Fibroblast of lung (primary cell): ENCODE measurements at regions not wholly inside any gene's neighbourhood (a gene's known extent, or its start where the extent isn't known, plus 50 kb on each side); places are given as distances from the start of the nearest gene placed in this dataset.

Experiments
- DNase-seq, 2 donors: peaks; one replicate each; pipeline versions ENCODE4 v3.0.0 to v3.0.0-alpha.2; 2010; ENCODE audit warnings: low read depth in 2 of 2
- H2AFZ ChIP-seq: 2 replicates; pipeline ENCODE4 v1.5.1; 2012; ENCODE audit warnings: low read length, control low read depth, inconsistent platforms
- H3K27ac ChIP-seq: 2 replicates; pipeline ENCODE4 v1.5.1; 2011; ENCODE audit warnings: low read length, control low read depth; ENCODE audit not compliant: insufficient read depth
- H3K27me3 ChIP-seq: 2 replicates; pipeline ENCODE4 v1.5.1; 2011; ENCODE audit warnings: mild to moderate bottlenecking, low read length; ENCODE audit not compliant: control insufficient read depth, insufficient read depth
- H3K36me3 ChIP-seq: 2 replicates; pipeline ENCODE4 v1.5.1; 2011; ENCODE audit warnings: low read length; ENCODE audit not compliant: control insufficient read depth, insufficient read depth
- H3K4me1 ChIP-seq: 2 replicates; pipeline ENCODE4 v1.5.1; 2011; ENCODE audit warnings: low read length; ENCODE audit not compliant: control insufficient read depth, insufficient read depth; ENCODE audit errors: extremely low read depth
- H3K4me2 ChIP-seq: 2 replicates; pipeline ENCODE4 v1.5.1; 2011; ENCODE audit warnings: low read length, control low read depth; ENCODE audit not compliant: insufficient read depth; ENCODE audit errors: extremely low read depth
- H3K4me3 ChIP-seq, 4 experiments: fragments of 200-600 bp in 1 of 4; sonication (generic) in 1 of 4; replicated peaks in 1 of 4; 2 replicates each; pipeline ENCODE4 v1.5.1; 2011 to 2016; ENCODE audit warnings: low read length in 4 of 4, low read depth in 3 of 4, mild to moderate bottlenecking in 3 of 4, control low read depth in 2 of 4, inconsistent platforms in 1 of 4, mixed read lengths in 1 of 4; ENCODE audit not compliant: insufficient read depth in 1 of 4; ENCODE audit errors: control extremely low read depth in 1 of 4
- H3K79me2 ChIP-seq: 2 replicates; pipeline ENCODE4 v1.5.1; 2012; ENCODE audit warnings: mild to moderate bottlenecking, low read length, inconsistent platforms; ENCODE audit not compliant: control insufficient read depth, insufficient read depth
- H3K9ac ChIP-seq: 2 replicates; pipeline ENCODE4 v1.5.1; 2011; ENCODE audit warnings: mild to moderate bottlenecking, low read length, control low read depth; ENCODE audit not compliant: insufficient read depth
- H3K9me3 ChIP-seq: 2 replicates; pipeline ENCODE4 v1.5.1; 2012; ENCODE audit warnings: low read depth, low read length; ENCODE audit not compliant: control insufficient read depth, insufficient read depth
- H4K20me1 ChIP-seq: 2 replicates; pipeline ENCODE4 v1.5.1; 2011; ENCODE audit warnings: low read length; ENCODE audit not compliant: control insufficient read depth, insufficient read depth; ENCODE audit errors: extremely low read depth
- CTCF ChIP-seq, 2 donors: IDR thresholded peaks in 1 of 2; conservative IDR thresholded peaks in 1 of 2; 1 replicate in 1 of 2; 2 replicates in 1 of 2; pipeline ENCODE4 v1.5.1; 2011 to 2012; ENCODE audit warnings: low read length in 2 of 2, control low read depth in 1 of 2, inconsistent platforms in 1 of 2, low read depth in 1 of 2, mild to moderate bottlenecking in 1 of 2
- EZH2 ChIP-seq: IDR thresholded peaks from 2 replicates; pipeline ENCODE4 v1.5.1; 2012; ENCODE audit warnings: low read length, control low read depth, mild to moderate bottlenecking; ENCODE audit errors: missing control alignments

GRCh38 chr4:143763587-143763986, 63.1 kb upstream of the FREM3 start:
- Histone ChIP-seq H3K79me2 (no peaks in the 10 kb centered on the region), H3K27me3 (no peaks in the 10 kb centered on the region), H4K20me1 (no peaks in the 10 kb centered on the region), H3K36me3 (no peaks in the 10 kb centered on the region), H2AFZ (no peak overlapping the region), H3K4me1 (no peaks in the 10 kb centered on the region), H3K4me3 (no peak overlapping the region), H3K27ac (no peak overlapping the region), H3K9ac (no peak overlapping the region), H3K9me3 (no peaks in the 10 kb centered on the region), H3K4me2 (no peak overlapping the region)
- DNase-seq, result no peak
- TF ChIP-seq EZH2, result no peak
- no peak for TF ChIP-seq CTCF (conservative IDR thresholded peaks at IDR 0.05 in 1 of 2, IDR thresholded peaks at IDR 0.05 in 1 of 2; ENCODE audit: low read depth in 1 of 2, low read length in 2 of 2)

GRCh38 chr4:143762511-143762910, 62.0 kb upstream of the FREM3 start:
- H3K4me3 ChIP-seq, result no peak overlapping the region

More at GRCh38 chr4:143762511-143762910, 62.0 kb upstream of the FREM3 start:
- Histone ChIP-seq H3K36me3 (no peaks in the 10 kb centered on the region), H2AFZ (no peak overlapping the region), H3K4me2 (no peak overlapping the region), H3K4me1 (no peaks in the 10 kb centered on the region), H3K27me3 (no peaks in the 10 kb centered on the region), H3K79me2 (no peaks in the 10 kb centered on the region), H4K20me1 (no peaks in the 10 kb centered on the region), H3K9me3 (no peaks in the 10 kb centered on the region), H3K9ac (no peak overlapping the region), H3K27ac (no peak overlapping the region)
- no peak for DNase-seq
- TF ChIP-seq EZH2, result no peak
- no peak for TF ChIP-seq CTCF (conservative IDR thresholded peaks at IDR 0.05 in 1 of 2, IDR thresholded peaks at IDR 0.05 in 1 of 2; ENCODE audit: low read depth in 1 of 2, low read length in 2 of 2)
